Type B pancreatic cell (in vitro differentiated cells): ENCODE measurements at regions not wholly inside any gene's neighbourhood (a gene's known extent, or its start where the extent isn't known, plus 50 kb on each side); places are given as distances from the start of the nearest gene placed in this dataset.

Source experiments
- DNase-seq: peaks from one replicate; pipeline ENCODE4 v3.0.0; 2021; ENCODE audit warnings: mixed read lengths; ENCODE audit not compliant: unreplicated experiment; ENCODE audit errors: extremely low spot score
- H3K27ac Mint-ChIP-seq: 2 replicates; pipeline ENCODE4 v1.8.0; 2021; ENCODE audit warnings: mild to moderate bottlenecking, mixed read lengths
- H3K27me3 Mint-ChIP-seq: 2 replicates; pipeline ENCODE4 v1.8.0; 2021; ENCODE audit warnings: mixed read lengths
- H3K36me3 Mint-ChIP-seq: 2 replicates; pipeline ENCODE4 v1.8.0; 2021; ENCODE audit warnings: mixed read lengths
- H3K4me1 Mint-ChIP-seq: one replicate; pipeline ENCODE4 v1.8.0; 2021; ENCODE audit warnings: mixed read lengths; ENCODE audit not compliant: unreplicated experiment
- H3K4me3 Mint-ChIP-seq: 2 replicates; pipeline ENCODE4 v1.8.0; 2021; ENCODE audit warnings: mild to moderate bottlenecking, mixed read lengths
- H3K9me3 Mint-ChIP-seq: 2 replicates; pipeline ENCODE4 v1.8.0; 2021; ENCODE audit warnings: mixed read lengths
- CTCF ChIP-seq: fragments of 200-600 bp; sonication (generic); conservative IDR thresholded peaks from 2 replicates; pipeline ENCODE4 v1.5.0; 2021; ENCODE audit warnings: antibody characterized with exemption, mild to moderate bottlenecking

- Mint-ChIP-seq H3K4me1 (no peaks in the 10 kb centered on the region), H3K27ac (no peak overlapping the region)
These were observed 119.6 kb downstream of the NPIPB5 start for GRCh38 chr16:22630242-22630641.

GRCh38 chr16:22631264-22631663, 120.6 kb downstream of the NPIPB5 start:
- Mint-ChIP-seq H3K4me1 (no peaks in the 10 kb centered on the region), H3K9me3 (no peaks in the 10 kb centered on the region), H3K36me3 (no peaks in the 10 kb centered on the region), H3K27me3 (peaks cover 18% of the 10 kb centered on the region), H3K4me3 (no peak overlapping the region), H3K27ac (no peak overlapping the region)
- no peak for TF ChIP-seq CTCF
- DNase-seq, result no peak

More at GRCh38 chr16:22630242-22630641, 119.6 kb downstream of the NPIPB5 start:
- H3K9me3 Mint-ChIP-seq, result no peaks in the 10 kb centered on the region
- H3K4me3 Mint-ChIP-seq, result no peak overlapping the region
- peaks cover 10% of the 10 kb centered on the region for H3K27me3 Mint-ChIP-seq
- H3K36me3 Mint-ChIP-seq, result no peaks in the 10 kb centered on the region
- no peak for DNase-seq
- TF ChIP-seq CTCF, result no peak

GRCh38 chr16:22632606-22633005, 121.9 kb downstream of the NPIPB5 start:
- Mint-ChIP-seq H3K36me3 (no peaks in the 10 kb centered on the region), H3K27me3 (peaks cover 18% of the 10 kb centered on the region), H3K9me3 (no peaks in the 10 kb centered on the region), H3K27ac (no peak overlapping the region), H3K4me1 (no peaks in the 10 kb centered on the region), H3K4me3 (no peak overlapping the region)
- TF ChIP-seq CTCF, result no peak
- no peak for DNase-seq

GRCh38 chr16:22633280-22633679, 122.6 kb downstream of the NPIPB5 start:
- Mint-ChIP-seq H3K36me3 (no peaks in the 10 kb centered on the region), H3K9me3 (no peaks in the 10 kb centered on the region), H3K27ac (no peak overlapping the region), H3K4me1 (no peaks in the 10 kb centered on the region), H3K4me3 (no peak overlapping the region), H3K27me3 (peaks cover 18% of the 10 kb centered on the region)
- no peak for TF ChIP-seq CTCF
- no peak for DNase-seq

- Mint-ChIP-seq H3K36me3 (no peaks in the 10 kb centered on the region), H3K27ac (no peak overlapping the region), H3K4me1 (no peaks in the 10 kb centered on the region), H3K27me3 (peaks cover 18% of the 10 kb centered on the region), H3K4me3 (no peak overlapping the region), H3K9me3 (no peaks in the 10 kb centered on the region)
- no peak for TF ChIP-seq CTCF
- DNase-seq, result no peak
These were observed 123.1 kb downstream of the NPIPB5 start for GRCh38 chr16:22633799-22634198.

GRCh38 chr16:22634954-22635353, 124.3 kb downstream of the NPIPB5 start:
- no peaks in the 10 kb centered on the region for H3K9me3 Mint-ChIP-seq
- H3K36me3 Mint-ChIP-seq, result no peaks in the 10 kb centered on the region
- no peak for DNase-seq
- H3K4me3 Mint-ChIP-seq, result no peak overlapping the region
- H3K27me3 Mint-ChIP-seq, result peaks cover 18% of the 10 kb centered on the region
- no peaks in the 10 kb centered on the region for H3K4me1 Mint-ChIP-seq
- no peak for TF ChIP-seq CTCF
- H3K27ac Mint-ChIP-seq, result no peak overlapping the region
